ENCODE measurements at regions not wholly inside any gene's neighbourhood (a gene's known extent, or its start where the extent isn't known, plus 50 kb on each side); places are given as distances from the start of the nearest gene placed in this dataset.

- Mint-ChIP-seq H3K27me3 (ENCODE audit: low read depth) (no peaks in the 10 kb centered on the region), H3K36me3 (ENCODE audit: low read depth) (peaks cover 2% of the 10 kb centered on the region), H3K27ac (ENCODE audit: unreplicated experiment) (no peak overlapping the region), H3K4me1 (ENCODE audit: low read depth) (peaks cover 13% of the 10 kb centered on the region), H3K9me3 (ENCODE audit: low read depth) (peaks cover 21% of the 10 kb centered on the region), H3K4me3 (ENCODE audit: unreplicated experiment) (no peak overlapping the region)
- no peak for TF ChIP-seq CTCF (IDR thresholded peaks at IDR 0.05)
- DNase-seq (ENCODE audit: low spot score) = no peak
Measured at GRCh38 chr18:10259901-10260300, 194.5 kb upstream of the APCDD1 start.

- H3K4me1 Mint-ChIP-seq (ENCODE audit: low read depth) = peaks cover 13% of the 10 kb centered on the region
- no peaks in the 10 kb centered on the region for H3K27me3 Mint-ChIP-seq (ENCODE audit: low read depth)
- no peak overlapping the region for H3K4me3 Mint-ChIP-seq (ENCODE audit: unreplicated experiment)
- peaks cover 18% of the 10 kb centered on the region for H3K9me3 Mint-ChIP-seq (ENCODE audit: low read depth)
- peaks cover 2% of the 10 kb centered on the region for H3K36me3 Mint-ChIP-seq (ENCODE audit: low read depth)
- H3K27ac Mint-ChIP-seq (ENCODE audit: unreplicated experiment) = no peak overlapping the region
- no peak for DNase-seq (ENCODE audit: low spot score)
- no peak for TF ChIP-seq CTCF (IDR thresholded peaks at IDR 0.05)
Measured at GRCh38 chr18:10261344-10262276, 192.8 kb upstream of the APCDD1 start.

DNA sequence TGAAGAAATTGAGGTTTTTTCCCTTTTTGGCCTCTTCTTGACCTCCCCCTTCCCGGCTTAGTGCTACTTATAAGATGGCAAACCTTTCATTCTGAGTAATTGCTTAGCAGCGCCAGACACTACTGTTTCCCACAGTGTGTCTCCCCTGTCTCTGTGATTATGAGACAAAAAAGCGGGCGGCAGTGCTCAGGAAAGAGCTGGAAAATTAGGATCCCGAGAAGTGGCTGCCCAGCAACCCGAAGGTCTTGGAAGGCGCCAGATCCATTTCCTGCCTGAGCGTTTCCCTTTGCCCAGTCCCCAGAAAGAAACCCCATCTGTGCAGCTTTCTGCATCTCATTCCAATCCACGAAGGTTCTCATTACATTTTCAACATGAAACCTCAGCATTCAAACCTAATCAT lies 191.9 kb upstream of the APCDD1 start:
- Mint-ChIP-seq H3K9me3 (ENCODE audit: low read depth) (peaks cover 10% of the 10 kb centered on the region), H3K4me1 (ENCODE audit: low read depth) (peaks cover 13% of the 10 kb centered on the region), H3K27me3 (ENCODE audit: low read depth) (no peaks in the 10 kb centered on the region), H3K4me3 (ENCODE audit: unreplicated experiment) (no peak overlapping the region), H3K36me3 (ENCODE audit: low read depth) (no peaks in the 10 kb centered on the region), H3K27ac (ENCODE audit: unreplicated experiment) (no peak overlapping the region)
- no peak for DNase-seq (ENCODE audit: low spot score)
- no peak for TF ChIP-seq CTCF (IDR thresholded peaks at IDR 0.05)

DNA sequence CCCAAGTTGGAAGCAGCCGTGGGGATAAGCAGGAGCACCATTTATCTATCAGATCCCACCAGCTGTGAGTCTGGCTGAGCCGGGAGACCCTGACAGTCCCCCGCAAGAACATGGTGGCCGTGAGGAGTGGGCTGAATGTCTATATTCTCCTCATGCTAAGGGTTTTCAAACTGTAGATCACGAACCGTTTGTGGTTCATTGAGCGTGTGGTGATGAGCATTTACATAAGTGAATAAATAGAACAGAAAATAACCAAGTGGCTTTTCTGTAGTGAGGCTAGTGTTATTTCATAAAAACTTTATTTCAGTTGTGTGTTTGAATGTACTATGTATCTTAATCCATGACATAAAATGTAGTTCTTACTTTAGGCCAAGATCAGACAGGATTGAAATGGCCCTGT lies 190.2 kb upstream of the APCDD1 start:
- peaks cover 10% of the 10 kb centered on the region for H3K9me3 Mint-ChIP-seq (ENCODE audit: low read depth)
- TF ChIP-seq CTCF (IDR thresholded peaks at IDR 0.05) = no peak
- peaks cover 13% of the 10 kb centered on the region for H3K4me1 Mint-ChIP-seq (ENCODE audit: low read depth)
- no peaks in the 10 kb centered on the region for H3K27me3 Mint-ChIP-seq (ENCODE audit: low read depth)
- no peak for DNase-seq (ENCODE audit: low spot score)
- no peaks in the 10 kb centered on the region for H3K36me3 Mint-ChIP-seq (ENCODE audit: low read depth)
- no peak overlapping the region for H3K27ac Mint-ChIP-seq (ENCODE audit: unreplicated experiment)
- H3K4me3 Mint-ChIP-seq (ENCODE audit: unreplicated experiment) = no peak overlapping the region

GRCh38 chr18:10265560-10266333 lies 188.7 kb upstream of the APCDD1 start:
- TF ChIP-seq CTCF (IDR thresholded peaks at IDR 0.05) = no peak
- peaks cover 16% of the 10 kb centered on the region for H3K4me1 Mint-ChIP-seq (ENCODE audit: low read depth)
- H3K4me3 Mint-ChIP-seq (ENCODE audit: unreplicated experiment) = no peak overlapping the region
- H3K27ac Mint-ChIP-seq (ENCODE audit: unreplicated experiment) = no peak overlapping the region
- no peaks in the 10 kb centered on the region for H3K36me3 Mint-ChIP-seq (ENCODE audit: low read depth)
- no peaks in the 10 kb centered on the region for H3K27me3 Mint-ChIP-seq (ENCODE audit: low read depth)
- no peak for DNase-seq (ENCODE audit: low spot score)
- peaks cover 3% of the 10 kb centered on the region for H3K9me3 Mint-ChIP-seq (ENCODE audit: low read depth)

Data from chondrocyte (in vitro differentiated cells).